ENCODE measurements at regions not wholly inside any gene's neighbourhood (a gene's known extent, or its start where the extent isn't known, plus 50 kb on each side); places are given as distances from the start of the nearest gene placed in this dataset.

- H3K27ac ChIP-seq (ENCODE audit: low read depth in 1 of 2, low read length in 2 of 2) = no peak overlapping the region
- no peaks in the 10 kb centered on the region for H3K36me3 ChIP-seq (ENCODE audit: control insufficient read depth in 1 of 2, insufficient read depth in 2 of 2, low read length in 1 of 2)
- no peak for ATAC-seq (ENCODE audit: low FRiP score)
- no peaks in the 10 kb centered on the region for H3K9me3 ChIP-seq (ENCODE audit: control insufficient read depth, low read length)
- no peaks in the 10 kb centered on the region for H3K27me3 ChIP-seq (ENCODE audit: control insufficient read depth in 1 of 2, insufficient read depth in 2 of 2, low read length in 1 of 2)
- no peaks in the 10 kb centered on the region for H3K4me1 ChIP-seq (ENCODE audit: control insufficient read depth in 1 of 2, insufficient read depth in 2 of 2, low read length in 2 of 2)
- DNase-seq = no peak
- no peak overlapping the region for H3K4me3 ChIP-seq (ENCODE audit: low read length in 2 of 2)
- intact Hi-C loops (cut with DNase I) = no loop called here
- WGBS, 2 donors = 76 to 81% methylated on average over 3 of the region's 3 CpGs
These were observed 51.3 kb upstream of the PRELP start for GRCh38 chr1:203424285-203424684.

- Histone ChIP-seq H3K36me3 (ENCODE audit: control insufficient read depth in 1 of 2, insufficient read depth in 2 of 2, low read length in 1 of 2) (no peaks in the 10 kb centered on the region), H3K4me3 (ENCODE audit: low read length in 2 of 2) (no peak overlapping the region), H3K4me1 (ENCODE audit: control insufficient read depth in 1 of 2, insufficient read depth in 2 of 2, low read length in 2 of 2) (no peaks in the 10 kb centered on the region), H3K27me3 (ENCODE audit: control insufficient read depth in 1 of 2, insufficient read depth in 2 of 2, low read length in 1 of 2) (no peaks in the 10 kb centered on the region), H3K27ac (ENCODE audit: low read depth in 1 of 2, low read length in 2 of 2) (no peak overlapping the region), H3K9me3 (ENCODE audit: control insufficient read depth, low read length) (no peaks in the 10 kb centered on the region)
- intact Hi-C loops (cut with DNase I) = no loop called here
- ATAC-seq (ENCODE audit: low FRiP score) (no peak), DNase-seq (no peak)
- 69% methylated on average over 4 of the region's 4 CpGs for WGBS, 2 donors
These were observed 50.5 kb upstream of the PRELP start for GRCh38 chr1:203424861-203425662.

- DNase-seq (no peak), ATAC-seq (ENCODE audit: low FRiP score) (no peak)
- no peaks in the 10 kb centered on the region for H3K4me1 ChIP-seq (ENCODE audit: control insufficient read depth in 1 of 2, insufficient read depth in 2 of 2, low read length in 2 of 2)
- intact Hi-C loops (cut with DNase I) = no loop called here
- H3K36me3 ChIP-seq (ENCODE audit: control insufficient read depth in 1 of 2, insufficient read depth in 2 of 2, low read length in 1 of 2) = no peaks in the 10 kb centered on the region
- no peak overlapping the region for H3K27ac ChIP-seq (ENCODE audit: low read depth in 1 of 2, low read length in 2 of 2)
- no peaks in the 10 kb centered on the region for H3K9me3 ChIP-seq (ENCODE audit: control insufficient read depth, low read length)
- no peak overlapping the region for H3K4me3 ChIP-seq (ENCODE audit: low read length in 2 of 2)
- no peaks in the 10 kb centered on the region for H3K27me3 ChIP-seq (ENCODE audit: control insufficient read depth in 1 of 2, insufficient read depth in 2 of 2, low read length in 1 of 2)
These were observed 50.0 kb upstream of the PRELP start for GRCh38 chr1:203425663-203425975.
